Activated CD8-positive, alpha-beta memory T cell treated with anti-CD3 and anti-CD28 coated beads, Interleukin-2, amount 10 ng/mL, durations not matched to agents 7 days and 5 days (primary cell): ENCODE measurements at regions not wholly inside any gene's neighbourhood (a gene's known extent, or its start where the extent isn't known, plus 50 kb on each side); places are given as distances from the start of the nearest gene placed in this dataset.

ENCODE experiments used
- ATAC-seq: fragments of 150-1000 bp; cut with Tn5 transposase; one replicate; pipeline ENCODE4 v1.10.0; 2021; ENCODE audit warnings: moderate library complexity
- CTCF ChIA-PET: fragments of 350-600 bp; sonication (Branson Sonifier 250); formaldehyde crosslinking; loops from one replicate; lab custom pipeline; 2021; ENCODE audit warnings: antibody characterized with exemption; lab: Charles Lee
- DNase-seq: peaks from one replicate; pipeline ENCODE4 v3.0.0-alpha.2; 2020
- H3K27ac Mint-ChIP-seq: one replicate; pipeline ENCODE4 v1.8.0; 2021; ENCODE audit warnings: mild to moderate bottlenecking, mixed read lengths
- H3K27me3 Mint-ChIP-seq: one replicate; pipeline ENCODE4 v1.8.0; 2021; ENCODE audit warnings: mixed read lengths
- H3K36me3 Mint-ChIP-seq: one replicate; pipeline ENCODE4 v1.8.0; 2021; ENCODE audit warnings: mild to moderate bottlenecking, mixed read lengths
- H3K4me1 Mint-ChIP-seq: one replicate; pipeline ENCODE4 v1.8.0; 2021; ENCODE audit warnings: mixed read lengths
- H3K4me3 Mint-ChIP-seq: one replicate; pipeline ENCODE4 v1.8.0; 2021; ENCODE audit warnings: mild to moderate bottlenecking, moderate library complexity, mixed read lengths
- H3K9me3 Mint-ChIP-seq: one replicate; pipeline ENCODE4 v1.8.0; 2022; ENCODE audit warnings: low read depth, mixed read lengths

DNA sequence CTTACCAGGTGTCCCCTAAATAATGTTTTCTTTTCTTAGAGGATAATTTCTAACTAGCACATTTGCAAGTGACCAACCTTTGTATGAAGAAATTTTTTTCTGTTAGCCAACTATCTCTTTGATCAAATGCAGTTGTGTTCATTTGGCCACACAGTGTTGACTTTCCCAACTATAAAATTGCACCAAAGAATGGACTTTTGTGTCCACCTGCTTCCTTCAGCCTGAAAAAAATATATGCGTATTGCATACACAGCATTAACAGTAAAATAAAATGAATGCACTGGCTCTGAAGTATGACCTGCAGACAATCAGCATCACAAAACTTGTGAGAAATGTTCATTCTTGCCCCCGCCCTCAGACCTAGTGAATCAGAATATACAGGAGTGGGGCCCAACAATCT is 342.0 kb downstream of the SEC23A start:
- DNase-seq (no peak), ATAC-seq (no peak)
- Mint-ChIP-seq H3K36me3 (no peaks in the 10 kb centered on the region), H3K4me1 (no peaks in the 10 kb centered on the region), H3K27me3 (no peaks in the 10 kb centered on the region), H3K4me3 (no peak overlapping the region), H3K9me3 (no peaks in the 10 kb centered on the region), H3K27ac (no peak overlapping the region)
- CTCF ChIA-PET: no interaction called here

DNA sequence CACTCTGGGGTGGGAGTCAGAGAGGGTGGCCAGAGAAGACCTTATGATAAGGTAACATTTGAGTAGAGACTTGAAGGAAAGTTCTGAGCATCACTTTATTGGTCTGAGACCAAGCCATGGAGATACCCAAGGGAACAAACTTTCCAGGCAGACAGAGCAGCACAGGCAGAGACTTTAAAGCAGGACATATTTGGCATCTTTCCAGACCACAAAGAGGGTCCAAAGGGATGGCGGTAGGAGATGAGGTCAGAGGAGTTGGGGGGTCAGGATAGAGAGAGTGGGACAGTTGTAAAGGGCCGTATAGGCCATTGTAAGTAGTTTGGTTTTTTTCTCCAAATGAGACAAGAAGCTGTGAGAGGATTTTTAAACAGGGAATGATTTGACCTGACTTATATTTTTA is 344.4 kb downstream of the SEC23A start:
- DNase-seq: no peak
- CTCF ChIA-PET: interaction anchor here (1.5 kb wide), 1 partner anchor 13 kb away, joined by 3 read pairs; no protein-coding TSS in a partner anchor
- no peak overlapping the region for H3K4me3 Mint-ChIP-seq
- H3K27me3 Mint-ChIP-seq: no peaks in the 10 kb centered on the region
- H3K27ac Mint-ChIP-seq: no peak overlapping the region
- no peaks in the 10 kb centered on the region for H3K36me3 Mint-ChIP-seq
- no peaks in the 10 kb centered on the region for H3K9me3 Mint-ChIP-seq
- no peak for ATAC-seq
- H3K4me1 Mint-ChIP-seq: no peaks in the 10 kb centered on the region

DNA sequence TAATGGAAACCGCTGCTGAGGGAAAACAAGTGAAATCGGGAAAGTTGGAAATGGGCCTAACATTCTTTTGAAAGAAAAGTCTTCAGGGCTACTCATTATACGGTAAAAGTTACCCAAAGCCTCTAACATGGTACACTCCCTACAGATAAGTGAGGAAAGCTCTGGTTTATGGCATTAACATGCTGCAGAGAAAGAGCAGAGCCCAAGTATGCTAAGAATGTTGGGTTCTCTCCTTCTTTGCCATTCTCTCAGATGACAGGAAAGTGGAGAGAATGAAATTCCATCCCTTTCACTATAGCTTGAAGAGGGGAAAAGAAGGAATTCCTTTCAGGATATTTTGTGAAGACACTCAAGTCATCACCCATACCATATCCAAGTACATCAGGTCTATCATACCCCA is 348.0 kb downstream of the SEC23A start:
- CTCF ChIA-PET: no interaction called here
- Mint-ChIP-seq H3K9me3 (no peaks in the 10 kb centered on the region), H3K4me1 (no peaks in the 10 kb centered on the region)

DNA sequence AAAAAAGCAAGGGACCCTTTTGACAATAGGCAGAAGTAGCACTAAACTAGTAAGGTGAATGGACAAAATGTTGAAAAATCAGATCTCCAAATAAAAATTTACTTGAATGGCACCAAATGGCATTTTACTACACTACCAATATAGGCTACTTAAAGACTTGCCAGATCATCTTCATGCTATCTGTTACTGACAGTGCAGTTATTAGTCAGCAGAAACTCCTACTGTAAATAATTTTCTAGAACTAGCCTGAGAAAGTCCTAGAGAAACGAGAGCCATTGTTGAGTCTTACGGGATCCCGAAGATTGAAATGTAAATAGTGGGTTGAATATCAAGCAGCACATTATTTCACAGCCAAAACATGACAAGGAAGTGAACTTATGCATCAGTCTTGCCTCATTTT is 350.3 kb downstream of the SEC23A start:
- ATAC-seq: no peak
- CTCF ChIA-PET: no interaction called here
- Mint-ChIP-seq H3K27me3 (no peaks in the 10 kb centered on the region), H3K9me3 (no peaks in the 10 kb centered on the region), H3K4me3 (no peak overlapping the region), H3K4me1 (no peaks in the 10 kb centered on the region), H3K36me3 (no peaks in the 10 kb centered on the region), H3K27ac (no peak overlapping the region)
- DNase-seq: no peak

More for the DNA sequence above, 348.0 kb downstream of the SEC23A start:
- ATAC-seq (no peak), DNase-seq (no peak)
- no peaks in the 10 kb centered on the region for H3K27me3 Mint-ChIP-seq
- no peak overlapping the region for H3K4me3 Mint-ChIP-seq
- no peak overlapping the region for H3K27ac Mint-ChIP-seq
- H3K36me3 Mint-ChIP-seq: no peaks in the 10 kb centered on the region

DNA sequence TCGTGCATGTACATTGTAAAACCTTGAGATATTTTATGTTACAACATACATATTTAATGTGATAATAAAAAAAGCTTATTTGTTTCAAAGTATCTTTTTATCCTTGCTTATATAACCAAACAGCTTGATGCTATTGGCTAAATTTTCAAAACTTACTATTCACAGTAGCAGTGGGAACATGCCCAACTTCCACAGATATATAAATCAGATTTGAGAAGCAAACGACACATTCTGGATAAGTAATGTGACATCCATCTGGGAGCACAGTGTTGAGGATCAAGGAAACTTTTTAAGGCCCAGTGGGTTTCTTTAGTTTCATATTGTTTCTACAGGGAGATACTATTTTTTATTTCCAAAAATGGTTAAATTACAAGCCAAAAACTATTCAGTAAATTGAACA is 350.7 kb downstream of the SEC23A start:
- no peaks in the 10 kb centered on the region for H3K27me3 Mint-ChIP-seq
- no peak overlapping the region for H3K4me3 Mint-ChIP-seq
- H3K27ac Mint-ChIP-seq: no peak overlapping the region
- H3K9me3 Mint-ChIP-seq: no peaks in the 10 kb centered on the region
- no peak for DNase-seq
- H3K4me1 Mint-ChIP-seq: no peaks in the 10 kb centered on the region
- CTCF ChIA-PET: no interaction called here
- H3K36me3 Mint-ChIP-seq: no peaks in the 10 kb centered on the region
- no peak for ATAC-seq

DNA sequence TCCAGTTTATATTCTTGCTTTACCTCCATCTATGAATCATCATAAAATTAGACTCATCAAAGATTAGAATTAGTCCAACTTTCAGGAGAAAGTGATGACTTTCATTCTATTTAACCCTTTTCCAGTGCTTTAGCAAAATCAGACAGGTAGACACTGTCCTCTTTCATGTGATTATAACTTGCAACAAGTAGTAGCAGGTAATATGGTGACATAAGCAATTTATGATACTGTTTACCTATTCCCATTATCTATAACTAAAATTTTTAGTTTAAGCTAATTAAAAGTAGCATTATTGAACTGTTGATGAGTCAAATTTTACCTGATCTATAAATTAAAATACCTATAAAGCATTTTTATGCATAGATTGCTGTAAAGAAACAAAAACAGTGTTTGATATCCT is 351.6 kb downstream of the SEC23A start:
- H3K4me1 Mint-ChIP-seq: no peaks in the 10 kb centered on the region
- no peaks in the 10 kb centered on the region for H3K36me3 Mint-ChIP-seq
- no peaks in the 10 kb centered on the region for H3K9me3 Mint-ChIP-seq
- no peaks in the 10 kb centered on the region for H3K27me3 Mint-ChIP-seq
- ATAC-seq (no peak), DNase-seq (no peak)
- CTCF ChIA-PET: no interaction called here
- H3K27ac Mint-ChIP-seq: no peak overlapping the region
- H3K4me3 Mint-ChIP-seq: no peak overlapping the region

DNA sequence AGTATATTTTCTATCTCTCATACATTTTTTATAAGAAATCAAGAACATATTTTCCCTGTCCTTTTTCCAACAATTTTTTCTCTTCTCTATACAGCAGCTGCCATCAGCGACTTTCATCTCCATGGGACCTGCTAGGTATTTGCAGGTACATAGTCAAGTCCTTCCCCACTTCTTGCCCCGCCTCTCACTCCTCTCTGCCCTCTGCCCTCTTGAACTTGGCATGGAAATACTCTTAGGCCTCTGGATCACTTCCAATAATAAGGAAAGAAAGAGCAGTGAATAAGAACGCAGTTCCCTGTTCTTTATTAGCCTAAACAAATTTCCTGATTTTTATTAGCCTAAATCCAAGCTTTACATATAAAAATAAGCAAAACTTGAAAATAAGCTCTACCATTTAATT is 353.1 kb downstream of the SEC23A start:
- H3K36me3 Mint-ChIP-seq: no peaks in the 10 kb centered on the region

DNA sequence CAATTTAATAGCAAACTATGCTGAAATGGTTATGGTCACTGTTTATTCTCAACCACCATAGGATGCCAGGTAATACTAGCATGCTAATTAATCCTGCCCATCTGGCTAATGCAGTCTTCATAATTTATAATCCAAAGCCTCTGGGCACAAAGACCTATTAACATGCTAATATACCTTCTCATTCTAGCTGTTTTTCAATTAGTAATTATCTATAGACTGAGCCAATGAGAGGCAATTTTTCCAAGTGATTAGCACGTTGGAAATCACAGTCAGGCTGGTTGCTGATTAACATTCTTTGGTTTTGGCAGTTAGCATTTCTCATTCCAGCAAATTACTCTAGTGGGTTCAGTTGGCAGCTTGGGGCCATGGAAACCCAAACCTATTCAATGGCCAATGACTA is 357.2 kb downstream of the SEC23A start:
- Mint-ChIP-seq H3K4me1 (no peaks in the 10 kb centered on the region), H3K36me3 (no peaks in the 10 kb centered on the region), H3K27me3 (no peaks in the 10 kb centered on the region), H3K27ac (no peak overlapping the region), H3K9me3 (no peaks in the 10 kb centered on the region), H3K4me3 (no peak overlapping the region)
- ATAC-seq (no peak), DNase-seq (no peak)
- CTCF ChIA-PET: interaction anchor here (1.1 kb wide), 1 partner anchor 12 kb away, joined by 3 read pairs; no protein-coding TSS in a partner anchor

More for the DNA sequence above, 353.1 kb downstream of the SEC23A start:
- no peaks in the 10 kb centered on the region for H3K4me1 Mint-ChIP-seq
- CTCF ChIA-PET: no interaction called here
- H3K27ac Mint-ChIP-seq: no peak overlapping the region
- no peaks in the 10 kb centered on the region for H3K27me3 Mint-ChIP-seq
- DNase-seq: no peak
- ATAC-seq: no peak
- no peaks in the 10 kb centered on the region for H3K9me3 Mint-ChIP-seq
- H3K4me3 Mint-ChIP-seq: no peak overlapping the region

DNA sequence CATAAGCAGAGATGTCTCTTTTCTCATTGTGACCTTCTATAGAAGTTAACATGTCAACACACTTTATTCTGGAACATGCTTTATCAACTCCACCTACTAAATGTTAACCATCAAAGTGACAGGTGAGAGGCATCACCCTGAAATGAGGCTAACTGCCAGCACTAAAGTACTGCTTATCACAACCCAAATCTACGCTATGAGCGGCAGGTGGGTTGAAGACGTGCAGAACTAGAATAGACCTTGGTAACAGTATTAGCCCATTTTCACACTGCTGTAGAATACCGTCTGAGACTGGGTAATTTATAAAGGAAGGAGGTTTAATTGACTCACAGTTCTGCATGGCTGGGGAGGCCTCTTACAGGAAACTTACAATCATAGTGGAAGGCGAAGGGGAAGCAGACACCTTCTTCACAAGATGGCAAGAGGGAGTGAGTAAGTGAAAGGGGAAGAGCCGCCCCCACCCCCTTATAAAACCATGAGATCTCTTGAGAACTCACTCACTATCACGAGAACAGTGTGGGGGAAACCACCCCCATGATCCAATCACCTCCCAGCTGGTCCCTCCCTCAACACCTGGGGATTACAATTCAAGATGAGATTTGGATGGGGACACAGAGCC is 359.0 kb downstream of the SEC23A start:
- Mint-ChIP-seq H3K36me3 (no peaks in the 10 kb centered on the region), H3K27me3 (no peaks in the 10 kb centered on the region), H3K4me1 (no peaks in the 10 kb centered on the region), H3K4me3 (no peak overlapping the region), H3K9me3 (no peaks in the 10 kb centered on the region), H3K27ac (no peak overlapping the region)
- CTCF ChIA-PET: no interaction called here
- DNase-seq (no peak), ATAC-seq (no peak)

DNA sequence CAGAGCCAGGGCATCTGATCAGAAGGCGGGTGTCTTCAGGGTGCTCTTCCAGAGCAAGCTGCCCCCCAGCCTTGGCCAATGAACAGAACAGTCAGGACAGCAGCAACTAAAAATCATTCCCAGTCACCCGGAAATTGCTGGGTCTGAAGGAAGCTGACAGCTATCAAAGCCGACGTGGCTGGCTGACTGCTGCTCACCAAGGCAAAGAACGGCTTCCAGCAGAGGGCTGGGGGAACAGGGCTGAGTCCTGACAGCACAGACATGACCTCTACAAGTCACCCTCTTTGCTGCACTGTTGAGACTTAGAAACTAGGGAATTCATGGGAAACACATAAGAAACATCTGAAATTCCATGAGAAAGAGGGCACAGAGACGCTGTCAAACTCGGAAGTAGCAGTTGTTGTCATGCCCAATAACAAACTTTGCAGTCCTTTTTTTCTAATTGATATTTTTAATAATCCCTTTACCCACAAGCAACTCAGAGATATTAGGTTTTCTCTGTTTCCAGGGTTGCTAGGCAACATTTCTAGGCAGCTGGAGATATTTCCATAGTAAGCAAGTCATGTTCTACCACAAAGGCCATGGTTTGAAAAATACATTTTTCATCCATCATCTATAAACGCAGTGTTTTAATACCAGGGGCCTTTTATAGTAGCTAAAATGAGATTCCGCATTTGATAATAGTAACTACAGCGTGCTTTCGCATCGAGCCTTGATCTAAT is 365.2 kb downstream of the SEC23A start:
- Mint-ChIP-seq H3K4me3 (no peak overlapping the region), H3K27me3 (no peaks in the 10 kb centered on the region), H3K27ac (no peak overlapping the region), H3K36me3 (no peaks in the 10 kb centered on the region), H3K9me3 (no peaks in the 10 kb centered on the region), H3K4me1 (no peaks in the 10 kb centered on the region)
- DNase-seq (no peak), ATAC-seq (no peak)
- CTCF ChIA-PET: no interaction called here

DNA sequence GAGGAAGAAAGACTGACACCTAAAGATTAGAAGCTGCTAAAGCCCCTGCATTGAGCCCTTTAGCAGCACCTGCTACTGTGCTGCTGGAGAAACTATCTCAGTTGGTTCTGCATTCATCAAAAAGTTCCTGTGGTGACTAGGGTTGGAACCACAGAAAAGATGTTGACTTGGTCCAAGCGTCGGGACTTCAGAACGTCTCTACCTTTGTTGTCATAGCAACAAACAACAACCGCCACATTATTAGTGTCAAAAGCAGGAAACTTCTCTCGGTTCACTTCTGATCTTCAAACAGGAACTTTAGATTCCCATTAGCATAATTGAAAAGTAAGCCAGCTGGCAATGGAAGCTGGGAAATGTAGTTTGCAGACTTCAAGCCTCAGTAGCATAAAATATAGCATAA is 368.0 kb downstream of the SEC23A start:
- no peaks in the 10 kb centered on the region for H3K9me3 Mint-ChIP-seq

DNA sequence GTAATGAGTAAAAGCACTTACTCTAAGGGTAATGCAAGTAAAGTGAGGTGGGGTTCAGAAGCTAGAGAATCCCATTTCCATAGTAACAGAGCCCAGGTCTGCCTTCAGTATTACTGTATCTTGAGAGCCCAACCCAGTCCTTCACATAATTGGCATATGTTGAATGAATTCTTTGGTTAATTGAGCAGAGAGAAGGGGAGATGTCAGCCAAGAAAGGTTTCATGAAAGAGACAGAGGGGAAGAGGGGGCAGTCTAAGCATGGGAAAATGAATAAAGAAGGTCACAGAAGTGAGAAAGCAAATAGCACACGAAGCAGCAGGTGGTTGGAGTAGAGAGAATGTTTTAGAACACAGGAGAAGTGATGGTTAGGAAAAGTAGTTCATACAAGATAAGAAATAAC is 371.1 kb downstream of the SEC23A start:
- Mint-ChIP-seq H3K9me3 (no peaks in the 10 kb centered on the region), H3K4me1 (no peaks in the 10 kb centered on the region), H3K4me3 (no peak overlapping the region), H3K27me3 (no peaks in the 10 kb centered on the region), H3K36me3 (no peaks in the 10 kb centered on the region), H3K27ac (no peak overlapping the region)
- DNase-seq: no peak
- ATAC-seq: no peak
- CTCF ChIA-PET: no interaction called here

More for the DNA sequence above, 368.0 kb downstream of the SEC23A start:
- H3K36me3 Mint-ChIP-seq: no peaks in the 10 kb centered on the region
- no peak for ATAC-seq
- H3K4me1 Mint-ChIP-seq: no peaks in the 10 kb centered on the region
- no peaks in the 10 kb centered on the region for H3K27me3 Mint-ChIP-seq
- H3K27ac Mint-ChIP-seq: no peak overlapping the region
- CTCF ChIA-PET: no interaction called here
- no peak for DNase-seq
- H3K4me3 Mint-ChIP-seq: no peak overlapping the region

DNA sequence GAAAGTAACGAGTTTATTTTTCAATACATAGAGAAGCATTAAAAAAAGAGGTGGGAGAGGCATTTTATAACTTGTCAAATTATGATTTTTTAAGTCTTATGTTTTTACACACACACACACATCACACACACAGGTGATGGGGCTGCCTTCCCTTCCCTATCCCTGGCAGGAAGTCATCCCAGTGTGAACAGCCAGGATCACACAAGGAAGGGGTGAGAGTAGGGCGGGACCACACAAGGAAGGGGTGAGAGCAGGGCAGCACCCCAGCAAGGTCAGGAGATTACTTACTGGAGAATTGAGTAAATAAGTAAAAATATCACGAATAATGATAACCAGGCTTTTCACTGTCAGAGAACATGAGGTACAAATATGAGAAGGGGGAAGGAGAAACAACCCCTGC is 372.6 kb downstream of the SEC23A start:
- ATAC-seq: no peak

DNA sequence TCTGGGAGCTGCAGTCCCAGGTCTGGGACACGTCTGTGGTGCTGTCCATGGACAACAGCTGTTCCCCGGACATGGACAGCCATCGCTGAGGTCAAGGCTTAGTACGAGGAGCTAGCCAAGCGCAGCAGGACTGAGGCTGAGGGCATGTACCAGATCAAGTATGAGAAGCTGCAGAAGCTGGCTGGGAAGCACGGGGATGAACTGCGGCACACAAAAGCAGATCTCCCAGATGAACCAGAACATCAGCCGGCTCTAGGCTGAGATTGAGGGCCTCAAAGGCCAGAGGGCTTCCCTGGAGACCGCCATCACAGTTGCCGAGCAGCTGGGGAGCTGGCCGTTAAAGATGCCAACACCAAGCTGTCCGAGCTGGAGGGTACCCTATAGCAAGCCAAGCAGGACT is 375.3 kb downstream of the SEC23A start:
- no peak for ATAC-seq
- no peaks in the 10 kb centered on the region for H3K27me3 Mint-ChIP-seq
- no peaks in the 10 kb centered on the region for H3K36me3 Mint-ChIP-seq
- CTCF ChIA-PET: no interaction called here
- H3K9me3 Mint-ChIP-seq: no peaks in the 10 kb centered on the region
- no peak overlapping the region for H3K27ac Mint-ChIP-seq
- no peak for DNase-seq
- H3K4me1 Mint-ChIP-seq: no peaks in the 10 kb centered on the region
- H3K4me3 Mint-ChIP-seq: no peak overlapping the region

More for the DNA sequence above, 372.6 kb downstream of the SEC23A start:
- H3K36me3 Mint-ChIP-seq: no peaks in the 10 kb centered on the region
- H3K27me3 Mint-ChIP-seq: no peaks in the 10 kb centered on the region
- H3K4me3 Mint-ChIP-seq: no peak overlapping the region
- CTCF ChIA-PET: no interaction called here
- no peaks in the 10 kb centered on the region for H3K9me3 Mint-ChIP-seq
- H3K4me1 Mint-ChIP-seq: no peaks in the 10 kb centered on the region
- no peak overlapping the region for H3K27ac Mint-ChIP-seq
- DNase-seq: no peak
